Colon (tissue), 2 donors: ENCODE measurements at regions not wholly inside any gene's neighbourhood (a gene's known extent, or its start where the extent isn't known, plus 50 kb on each side); places are given as distances from the start of the nearest gene placed in this dataset.
"Not testable (repeated sequence)": the region's sequence is repeated elsewhere in the genome, so short reads cannot be mapped to it uniquely, and the experiment has no call there.

Experiments used
- FAIRE-seq: peaks from 2 replicates; lab custom pipeline; 2012; peaks lifted over from hg19 to GRCh38; lab: Jason Lieb, UNC
- donor health status: control.
- donor health status: control.

GRCh38 chr9:3773362-3774060 lies 247.7 kb upstream of the RFX3 start:
- FAIRE-seq: no peak

GRCh38 chr9:3769646-3770045 lies 243.8 kb upstream of the RFX3 start:
- FAIRE-seq: no peak

GRCh38 chr9:3768712-3769457 lies 243.1 kb upstream of the RFX3 start:
- FAIRE-seq: no peak

GRCh38 chr9:3768286-3768685 lies 242.5 kb upstream of the RFX3 start:
- FAIRE-seq: no peak

- FAIRE-seq: no peak
These were observed 236.3 kb upstream of the RFX3 start for GRCh38 chr9:3762076-3762475.

- no peak for FAIRE-seq
These were observed 234.2 kb upstream of the RFX3 start for GRCh38 chr9:3760031-3760430.

- no peak for FAIRE-seq
These were observed 233.2 kb upstream of the RFX3 start for GRCh38 chr9:3758816-3759576.

- no peak for FAIRE-seq
These were observed 230.3 kb upstream of the RFX3 start for GRCh38 chr9:3756071-3756470.

- no peak for FAIRE-seq
These were observed 225.4 kb upstream of the RFX3 start for GRCh38 chr9:3751125-3751758.

GRCh38 chr9:3750321-3750720 lies 224.5 kb upstream of the RFX3 start:
- no peak for FAIRE-seq

GRCh38 chr9:3746296-3747275 lies 220.8 kb upstream of the RFX3 start:
- FAIRE-seq: no peak

- FAIRE-seq: no peak
These were observed 218.2 kb upstream of the RFX3 start for GRCh38 chr9:3743901-3744413.

- FAIRE-seq: no peak
These were observed 216.8 kb upstream of the RFX3 start for GRCh38 chr9:3742586-3742985.

- FAIRE-seq: no peak
These were observed 215.9 kb upstream of the RFX3 start for GRCh38 chr9:3741729-3742128.

GRCh38 chr9:3740690-3741419 lies 215.1 kb upstream of the RFX3 start:
- FAIRE-seq: no peak

GRCh38 chr9:3736161-3736560 lies 210.4 kb upstream of the RFX3 start:
- no peak for FAIRE-seq

- no peak for FAIRE-seq
These were observed 209.4 kb upstream of the RFX3 start for GRCh38 chr9:3735251-3735650.

GRCh38 chr9:3733527-3734262 lies 207.9 kb upstream of the RFX3 start:
- FAIRE-seq: not testable (repeated sequence)

GRCh38 chr9:3733039-3733408 lies 207.2 kb upstream of the RFX3 start:
- FAIRE-seq: no peak
